Activated CD8-positive, alpha-beta memory T cell treated with anti-CD3 and anti-CD28 coated beads for 4 hours (primary cell): ENCODE measurements at regions not wholly inside any gene's neighbourhood (a gene's known extent, or its start where the extent isn't known, plus 50 kb on each side); places are given as distances from the start of the nearest gene placed in this dataset.
"Not testable (repeated sequence)": the region's sequence is repeated elsewhere in the genome, so short reads cannot be mapped to it uniquely, and the experiment has no call there.

ENCODE experiments used
- DNase-seq, 2 donors: peaks; one replicate each; pipeline ENCODE4 v3.0.0-alpha.2; 2020; ENCODE audit warnings: low read depth in 2 of 2

- no peak for DNase-seq
These were observed 56.0 kb downstream of the EN1 start for GRCh38 chr2:118791483-118791882.

GRCh38 chr2:118786746-118787145, 60.7 kb downstream of the EN1 start:
- no peak for DNase-seq

GRCh38 chr2:118784860-118785259, 62.6 kb downstream of the EN1 start:
- DNase-seq: no peak

GRCh38 chr2:118779362-118779761, 68.1 kb downstream of the EN1 start:
- DNase-seq: no peak

GRCh38 chr2:118774458-118775133, 72.9 kb downstream of the EN1 start:
- no peak for DNase-seq

GRCh38 chr2:118773826-118774225, 73.6 kb downstream of the EN1 start:
- no peak for DNase-seq

GRCh38 chr2:118772487-118773200, 74.8 kb downstream of the EN1 start:
- no peak for DNase-seq

- DNase-seq: no peak
These were observed 77.6 kb downstream of the EN1 start for GRCh38 chr2:118769707-118770400.

GRCh38 chr2:118766871-118767270, 80.6 kb downstream of the EN1 start:
- no peak for DNase-seq

- DNase-seq: no peak
These were observed 82.6 kb downstream of the EN1 start for GRCh38 chr2:118764855-118765254.

GRCh38 chr2:118763797-118764196, 83.7 kb downstream of the EN1 start:
- DNase-seq: no peak

- DNase-seq: no peak
These were observed 85.2 kb downstream of the EN1 start for GRCh38 chr2:118762290-118762689.

- no peak for DNase-seq
These were observed 85.7 kb downstream of the EN1 start for GRCh38 chr2:118761771-118762170.

GRCh38 chr2:118755901-118756300, 91.5 kb downstream of the EN1 start:
- DNase-seq: no peak

GRCh38 chr2:118755384-118755783, 92.1 kb downstream of the EN1 start:
- DNase-seq: no peak

GRCh38 chr2:118752762-118753429, 94.6 kb downstream of the EN1 start:
- DNase-seq: no peak

GRCh38 chr2:118750959-118751565, 96.4 kb downstream of the EN1 start:
- DNase-seq: no peak

- no peak for DNase-seq
These were observed 99.1 kb downstream of the EN1 start for GRCh38 chr2:118748245-118748885.

- no peak for DNase-seq
These were observed 99.8 kb downstream of the EN1 start for GRCh38 chr2:118747637-118748036.

- no peak for DNase-seq
These were observed 100.4 kb downstream of the EN1 start for GRCh38 chr2:118747066-118747465.

- DNase-seq: not testable (repeated sequence)
These were observed 102.7 kb downstream of the EN1 start for GRCh38 chr2:118744682-118745181.
